ENCODE measurements at regions not wholly inside any gene's neighbourhood (a gene's known extent, or its start where the extent isn't known, plus 50 kb on each side); places are given as distances from the start of the nearest gene placed in this dataset.

GRCh38 chr7:42699380-42700178 lies 212.3 kb downstream of the C7orf25 start:
- H3K36me3 Mint-ChIP-seq (ENCODE audit: low read depth, unreplicated experiment) = no peaks in the 10 kb centered on the region
- Histone ChIP-seq H2AFZ (ENCODE audit: low read depth, low read length) (no peak overlapping the region), H3K79me2 (ENCODE audit: insufficient read depth, low read length) (no peaks in the 10 kb centered on the region), H3K9ac (ENCODE audit: low read length) (no peak overlapping the region), H4K20me1 (ENCODE audit: insufficient read depth, low read length) (no peaks in the 10 kb centered on the region), H3K4me3 (ENCODE audit: insufficient read depth, low read depth, low read length) (no peak overlapping the region), H3K27ac (ENCODE audit: low read depth, low read length) (no peak overlapping the region), H3K27me3 (ENCODE audit: insufficient read depth, low read length) (peaks cover 1% of the 10 kb centered on the region), H3K4me1 (ENCODE audit: insufficient read depth, low read length) (no peaks in the 10 kb centered on the region), H3K36me3 (ENCODE audit: insufficient read depth, low read length) (no peaks in the 10 kb centered on the region), H3K4me2 (ENCODE audit: low read length) (no peak overlapping the region), H3K9me3 (ENCODE audit: insufficient read depth, low read depth, low read length) (no peaks in the 10 kb centered on the region)
- H3K4me1 Mint-ChIP-seq (ENCODE audit: low read depth, unreplicated experiment) = no peaks in the 10 kb centered on the region
- TF ChIP-seq CTCF (IDR thresholded peaks at IDR 0.05; ENCODE audit: insufficient read depth, low read depth, low read length) (no peak), EZH2 (IDR thresholded peaks at IDR 0.05; ENCODE audit: insufficient read depth, low read length) (no peak)
- no peak overlapping the region for H3K27ac Mint-ChIP-seq (ENCODE audit: unreplicated experiment)
- no peak for DNase-seq (ENCODE audit: low read depth)
- no peaks in the 10 kb centered on the region for H3K9me3 Mint-ChIP-seq (ENCODE audit: unreplicated experiment)
- peaks cover 5% of the 10 kb centered on the region for H3K27me3 Mint-ChIP-seq (ENCODE audit: low read depth, unreplicated experiment)
- no peak for FAIRE-seq
- H3K4me3 Mint-ChIP-seq (ENCODE audit: unreplicated experiment) = no peak overlapping the region

- FAIRE-seq (no peak), DNase-seq (ENCODE audit: low read depth) (no peak)
- TF ChIP-seq EZH2 (IDR thresholded peaks at IDR 0.05; ENCODE audit: insufficient read depth, low read length) (no peak), CTCF (IDR thresholded peaks at IDR 0.05; ENCODE audit: insufficient read depth, low read depth, low read length) (no peak)
- no peaks in the 10 kb centered on the region for H3K4me1 Mint-ChIP-seq (ENCODE audit: low read depth, unreplicated experiment)
- H2AFZ ChIP-seq (ENCODE audit: low read depth, low read length) = no peak overlapping the region
- H3K4me3 ChIP-seq (ENCODE audit: insufficient read depth, low read depth, low read length) = no peak overlapping the region
- no peak overlapping the region for H3K9ac ChIP-seq (ENCODE audit: low read length)
- H3K9me3 Mint-ChIP-seq (ENCODE audit: unreplicated experiment) = no peaks in the 10 kb centered on the region
- H3K27ac ChIP-seq (ENCODE audit: low read depth, low read length) = no peak overlapping the region
- H3K4me1 ChIP-seq (ENCODE audit: insufficient read depth, low read length) = no peaks in the 10 kb centered on the region
- H3K36me3 Mint-ChIP-seq (ENCODE audit: low read depth, unreplicated experiment) = no peaks in the 10 kb centered on the region
- no peak overlapping the region for H3K27ac Mint-ChIP-seq (ENCODE audit: unreplicated experiment)
- no peaks in the 10 kb centered on the region for H3K9me3 ChIP-seq (ENCODE audit: insufficient read depth, low read depth, low read length)
- H3K36me3 ChIP-seq (ENCODE audit: insufficient read depth, low read length) = no peaks in the 10 kb centered on the region
- H3K79me2 ChIP-seq (ENCODE audit: insufficient read depth, low read length) = no peaks in the 10 kb centered on the region
- H3K4me3 Mint-ChIP-seq (ENCODE audit: unreplicated experiment) = no peak overlapping the region
- peaks cover 5% of the 10 kb centered on the region for H3K27me3 Mint-ChIP-seq (ENCODE audit: low read depth, unreplicated experiment)
- peaks cover 3% of the 10 kb centered on the region for H3K27me3 ChIP-seq (ENCODE audit: insufficient read depth, low read length)
- H4K20me1 ChIP-seq (ENCODE audit: insufficient read depth, low read length) = no peaks in the 10 kb centered on the region
- H3K4me2 ChIP-seq (ENCODE audit: low read length) = no peak overlapping the region
Observed at GRCh38 chr7:42698600-42699374, 213.1 kb downstream of the C7orf25 start.

Measured in astrocyte (in vitro differentiated cells and primary cell).